ENCODE measurements at regions not wholly inside any gene's neighbourhood (a gene's known extent, or its start where the extent isn't known, plus 50 kb on each side); places are given as distances from the start of the nearest gene placed in this dataset.

DNA sequence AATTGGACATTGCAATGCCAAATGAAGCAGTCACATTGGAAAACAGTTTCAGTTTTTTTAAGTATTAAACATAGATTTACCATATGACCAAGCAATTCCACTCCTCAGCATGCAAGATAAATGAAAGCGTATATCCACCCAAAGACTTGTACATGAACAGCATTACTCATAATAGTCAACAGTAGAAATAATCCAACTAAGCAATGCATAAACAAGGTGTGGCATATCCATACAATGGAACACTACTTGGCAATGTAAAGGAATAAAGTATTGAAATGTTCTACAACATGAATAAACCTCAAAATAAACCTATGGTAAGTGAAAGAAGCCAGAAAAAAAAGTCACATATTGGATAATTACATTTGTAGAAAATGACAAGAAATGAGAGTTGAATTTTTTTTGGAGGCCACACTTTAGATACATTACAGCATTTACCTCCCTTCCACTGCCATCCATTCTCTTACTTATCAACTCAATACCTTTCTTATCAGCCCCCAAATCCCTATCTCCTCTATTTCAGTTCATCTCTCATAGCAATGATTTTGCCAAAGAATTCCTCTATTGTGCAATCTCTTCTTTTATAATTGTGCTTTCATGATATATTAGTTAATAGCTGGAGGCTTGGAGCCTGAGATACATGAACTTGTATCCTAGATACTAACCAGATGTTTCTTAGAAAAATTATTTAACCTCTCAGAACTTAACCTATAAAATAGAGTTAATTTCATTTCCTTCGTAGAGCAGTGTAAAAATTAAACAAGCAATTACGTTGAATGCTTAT is 414.2 kb upstream of the C1orf87 start:
- no peak overlapping the region for H3K4me3 ChIP-seq (ENCODE audit: low read length in 2 of 2)
- no peaks in the 10 kb centered on the region for H3K4me1 ChIP-seq (ENCODE audit: control insufficient read depth in 2 of 2, insufficient read depth in 2 of 2, low read length in 2 of 2)
- no peak overlapping the region for H3K27ac ChIP-seq (ENCODE audit: low read depth in 1 of 2, low read length in 1 of 2)
- no peaks in the 10 kb centered on the region for H3K27me3 ChIP-seq (ENCODE audit: control insufficient read depth in 2 of 2, insufficient read depth in 1 of 2, low read length in 1 of 2)
- DNase-seq (ENCODE audit: low read depth in 6 of 9, low spot score in 9 of 9) = no peak
- H3K9me3 ChIP-seq (ENCODE audit: control insufficient read depth in 2 of 2, insufficient read depth in 1 of 2, low read length in 1 of 2) = no peaks in the 10 kb centered on the region
- 96% methylated on average over 3 of the region's 3 CpGs for WGBS
- no peaks in the 10 kb centered on the region for H3K36me3 ChIP-seq (ENCODE audit: control insufficient read depth in 2 of 2, insufficient read depth in 2 of 2, low read length in 1 of 2)

DNA sequence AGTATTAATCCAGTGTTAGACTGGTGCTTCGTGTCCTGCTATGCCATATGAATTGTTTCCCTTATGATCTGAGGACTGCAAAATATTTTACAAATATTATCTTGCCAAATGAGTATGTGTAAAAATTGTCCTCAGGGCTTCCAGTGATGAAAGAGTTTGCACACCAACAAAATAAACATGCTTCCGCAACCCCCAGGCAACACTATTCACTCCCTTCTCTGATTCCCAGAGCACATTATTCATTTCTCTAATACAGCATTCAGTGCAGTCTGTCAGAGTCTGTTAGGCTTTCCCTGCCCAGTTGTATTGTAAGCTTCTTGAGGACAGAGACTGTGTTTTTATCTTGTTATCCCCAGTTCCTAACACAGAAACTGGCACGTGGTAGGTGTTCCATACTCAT is 409.9 kb upstream of the C1orf87 start:
- Histone ChIP-seq H3K9me3 (ENCODE audit: control insufficient read depth in 2 of 2, insufficient read depth in 1 of 2, low read length in 1 of 2) (peaks cover 0 to 3% of the 10 kb centered on the region in 2 donors), H3K27me3 (ENCODE audit: control insufficient read depth in 2 of 2, insufficient read depth in 1 of 2, low read length in 1 of 2) (no peaks in the 10 kb centered on the region), H3K4me3 (ENCODE audit: low read length in 2 of 2) (no peak overlapping the region), H3K4me1 (ENCODE audit: control insufficient read depth in 2 of 2, insufficient read depth in 2 of 2, low read length in 2 of 2) (no peaks in the 10 kb centered on the region), H3K36me3 (ENCODE audit: control insufficient read depth in 2 of 2, insufficient read depth in 2 of 2, low read length in 1 of 2) (no peaks in the 10 kb centered on the region), H3K27ac (ENCODE audit: low read depth in 1 of 2, low read length in 1 of 2) (no peak overlapping the region)
- WGBS = 88% methylated on average over 3 of the region's 3 CpGs
- no peak for DNase-seq (ENCODE audit: low read depth in 6 of 9, low spot score in 9 of 9)

DNA sequence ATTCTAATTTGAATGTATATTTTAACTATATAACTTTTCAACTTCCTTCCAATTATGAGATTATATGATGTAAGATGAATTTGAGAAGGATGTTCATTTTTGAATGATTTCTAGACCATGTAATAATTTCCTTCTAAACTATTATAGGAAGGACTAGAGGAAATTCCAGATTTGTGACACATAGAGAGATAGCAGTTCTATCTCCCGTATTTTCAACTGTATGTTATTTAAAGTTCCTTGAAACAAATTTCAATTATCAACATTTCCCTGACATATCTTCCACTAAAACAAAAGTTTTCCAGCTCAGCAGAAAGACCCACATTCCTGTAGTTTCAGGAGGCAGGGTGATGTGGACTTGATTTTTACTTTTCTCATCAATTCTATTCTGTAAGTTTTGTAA is 396.7 kb upstream of the C1orf87 start:
- H3K27me3 ChIP-seq (ENCODE audit: control insufficient read depth in 2 of 2, insufficient read depth in 1 of 2, low read length in 1 of 2) = no peaks in the 10 kb centered on the region
- no peak overlapping the region for H3K27ac ChIP-seq (ENCODE audit: low read depth in 1 of 2, low read length in 1 of 2)
- DNase-seq (ENCODE audit: low read depth in 6 of 9, low spot score in 9 of 9) = no peak
- no peaks in the 10 kb centered on the region for H3K9me3 ChIP-seq (ENCODE audit: control insufficient read depth in 2 of 2, insufficient read depth in 1 of 2, low read length in 1 of 2)
- H3K4me3 ChIP-seq (ENCODE audit: low read length in 2 of 2) = no peak overlapping the region
- no peaks in the 10 kb centered on the region for H3K36me3 ChIP-seq (ENCODE audit: control insufficient read depth in 2 of 2, insufficient read depth in 2 of 2, low read length in 1 of 2)
- WGBS = 95% methylated on average over 1 of the region's 1 CpG
- no peaks in the 10 kb centered on the region for H3K4me1 ChIP-seq (ENCODE audit: control insufficient read depth in 2 of 2, insufficient read depth in 2 of 2, low read length in 2 of 2)

DNA sequence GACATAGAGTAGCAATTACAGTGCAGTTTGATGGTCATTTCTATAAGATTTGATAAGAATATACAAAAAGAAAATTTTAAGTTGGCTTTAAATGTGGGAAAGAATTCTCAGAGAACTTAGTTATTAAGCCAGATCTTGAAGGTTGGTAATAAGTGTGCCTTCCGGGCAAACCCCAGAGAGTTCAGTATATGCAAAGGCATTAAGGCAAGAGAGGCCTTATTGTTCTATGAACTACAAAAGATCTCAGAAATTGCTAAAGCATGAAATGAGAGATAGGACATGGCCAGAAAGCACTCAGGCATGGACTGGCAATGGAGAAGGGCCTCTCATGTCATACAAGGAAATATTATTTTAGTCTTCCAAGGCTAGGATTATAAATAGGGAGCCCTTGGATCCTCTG is 390.2 kb upstream of the C1orf87 start:
- H3K27ac ChIP-seq (ENCODE audit: low read depth in 1 of 2, low read length in 1 of 2) = no peak overlapping the region
- H3K9me3 ChIP-seq (ENCODE audit: control insufficient read depth in 2 of 2, insufficient read depth in 1 of 2, low read length in 1 of 2) = no peaks in the 10 kb centered on the region
- 97% methylated on average over 1 of the region's 1 CpG for WGBS
- no peak overlapping the region for H3K4me3 ChIP-seq (ENCODE audit: low read length in 2 of 2)
- no peaks in the 10 kb centered on the region for H3K36me3 ChIP-seq (ENCODE audit: control insufficient read depth in 2 of 2, insufficient read depth in 2 of 2, low read length in 1 of 2)
- H3K27me3 ChIP-seq (ENCODE audit: control insufficient read depth in 2 of 2, insufficient read depth in 1 of 2, low read length in 1 of 2) = no peaks in the 10 kb centered on the region
- no peak for DNase-seq (ENCODE audit: low read depth in 6 of 9, low spot score in 9 of 9)
- H3K4me1 ChIP-seq (ENCODE audit: control insufficient read depth in 2 of 2, insufficient read depth in 2 of 2, low read length in 2 of 2) = no peaks in the 10 kb centered on the region

DNA sequence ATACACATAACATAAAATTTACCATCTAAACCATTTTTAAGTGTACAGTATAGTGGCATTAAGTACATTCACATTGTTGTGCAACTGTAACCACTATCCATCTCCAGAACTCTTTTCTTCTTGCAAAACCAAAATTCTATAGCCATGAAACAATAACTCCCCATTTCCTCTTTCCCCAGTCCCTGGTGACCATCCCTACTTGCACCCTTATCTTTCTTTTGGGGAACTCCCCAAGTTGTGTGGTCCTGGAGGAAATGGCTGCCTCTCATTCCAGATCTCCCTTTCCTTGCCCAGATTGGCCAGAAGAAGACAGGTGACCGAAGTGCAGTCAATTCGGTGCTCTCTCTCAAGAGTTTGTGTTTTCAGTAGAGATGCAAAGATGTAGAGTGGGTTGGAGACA is 389.6 kb upstream of the C1orf87 start:
- Histone ChIP-seq H3K4me3 (ENCODE audit: low read length in 2 of 2) (no peak overlapping the region), H3K27ac (ENCODE audit: low read depth in 1 of 2, low read length in 1 of 2) (no peak overlapping the region), H3K4me1 (ENCODE audit: control insufficient read depth in 2 of 2, insufficient read depth in 2 of 2, low read length in 2 of 2) (no peaks in the 10 kb centered on the region), H3K9me3 (ENCODE audit: control insufficient read depth in 2 of 2, insufficient read depth in 1 of 2, low read length in 1 of 2) (no peaks in the 10 kb centered on the region), H3K36me3 (ENCODE audit: control insufficient read depth in 2 of 2, insufficient read depth in 2 of 2, low read length in 1 of 2) (no peaks in the 10 kb centered on the region), H3K27me3 (ENCODE audit: control insufficient read depth in 2 of 2, insufficient read depth in 1 of 2, low read length in 1 of 2) (no peaks in the 10 kb centered on the region)
- 94% methylated on average over 2 of the region's 2 CpGs for WGBS
- DNase-seq (ENCODE audit: low read depth in 6 of 9, low spot score in 9 of 9) = no peak

DNA sequence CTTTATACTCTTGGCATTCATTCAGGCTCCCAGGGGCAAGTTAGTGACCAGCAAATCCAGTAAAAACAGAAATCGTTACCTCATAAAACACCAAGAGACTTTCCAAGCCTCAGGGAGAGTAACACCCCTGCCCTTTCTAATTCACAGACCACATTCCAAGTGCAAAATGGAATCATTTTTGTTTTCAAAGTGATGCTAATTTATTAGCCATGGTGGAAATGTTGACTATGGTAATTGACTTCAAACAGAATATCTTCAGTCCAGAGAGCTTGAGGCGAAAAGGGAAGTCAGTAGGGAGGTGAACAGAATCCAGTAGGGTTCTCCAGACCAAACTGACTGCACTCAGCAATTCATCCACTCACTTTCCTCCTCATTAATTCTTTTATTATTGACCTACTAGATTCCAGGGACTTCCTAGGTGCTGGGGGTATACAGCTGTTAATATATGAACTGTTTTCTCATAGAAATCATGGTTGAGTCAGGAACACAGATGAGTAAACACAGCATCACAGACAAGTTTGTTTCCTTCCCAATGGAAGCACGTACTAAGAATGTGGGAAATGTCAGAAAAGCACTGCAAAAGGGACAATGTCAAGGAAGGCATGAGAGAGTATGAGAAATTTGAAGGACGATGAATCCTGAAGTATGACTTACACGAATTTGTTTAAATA is 388.5 kb upstream of the C1orf87 start:
- H3K4me3 ChIP-seq (ENCODE audit: low read length in 2 of 2) = no peak overlapping the region
- no peak for DNase-seq (ENCODE audit: low read depth in 6 of 9, low spot score in 9 of 9)
- 92% methylated on average over 5 of the region's 5 CpGs for WGBS
- H3K9me3 ChIP-seq (ENCODE audit: control insufficient read depth in 2 of 2, insufficient read depth in 1 of 2, low read length in 1 of 2) = no peaks in the 10 kb centered on the region
- no peaks in the 10 kb centered on the region for H3K27me3 ChIP-seq (ENCODE audit: control insufficient read depth in 2 of 2, insufficient read depth in 1 of 2, low read length in 1 of 2)
- H3K27ac ChIP-seq (ENCODE audit: low read depth in 1 of 2, low read length in 1 of 2) = no peak overlapping the region
- no peaks in the 10 kb centered on the region for H3K36me3 ChIP-seq (ENCODE audit: control insufficient read depth in 2 of 2, insufficient read depth in 2 of 2, low read length in 1 of 2)
- H3K4me1 ChIP-seq (ENCODE audit: control insufficient read depth in 2 of 2, insufficient read depth in 2 of 2, low read length in 2 of 2) = no peaks in the 10 kb centered on the region

DNA sequence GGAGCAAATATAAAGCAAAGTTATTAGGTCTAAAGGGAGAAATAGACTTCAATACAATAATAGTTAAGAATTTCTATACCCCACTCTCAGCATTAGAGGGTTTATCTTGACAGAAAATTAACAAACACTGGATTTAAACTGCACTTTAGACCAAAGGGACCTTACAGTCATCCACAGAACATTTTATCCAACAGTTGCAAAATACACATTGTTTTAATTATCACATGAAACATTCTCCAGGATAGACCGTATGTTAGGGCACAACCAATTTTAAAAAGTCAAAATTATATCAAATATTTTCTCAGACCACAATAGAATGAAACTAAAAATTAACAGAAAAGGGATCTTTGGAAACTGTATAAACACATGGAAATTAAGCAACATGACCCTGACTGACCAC is 384.5 kb upstream of the C1orf87 start:
- Histone ChIP-seq H3K9me3 (ENCODE audit: control insufficient read depth in 2 of 2, insufficient read depth in 1 of 2, low read length in 1 of 2) (peaks cover 0 to 11% of the 10 kb centered on the region in 2 donors), H3K4me1 (ENCODE audit: control insufficient read depth in 2 of 2, insufficient read depth in 2 of 2, low read length in 2 of 2) (no peaks in the 10 kb centered on the region), H3K27ac (ENCODE audit: low read depth in 1 of 2, low read length in 1 of 2) (no peak overlapping the region), H3K36me3 (ENCODE audit: control insufficient read depth in 2 of 2, insufficient read depth in 2 of 2, low read length in 1 of 2) (no peaks in the 10 kb centered on the region), H3K4me3 (ENCODE audit: low read length in 2 of 2) (no peak overlapping the region), H3K27me3 (ENCODE audit: control insufficient read depth in 2 of 2, insufficient read depth in 1 of 2, low read length in 1 of 2) (no peaks in the 10 kb centered on the region)
- WGBS = 93% methylated on average over 1 of the region's 1 CpG
- DNase-seq (ENCODE audit: low read depth in 6 of 9, low spot score in 9 of 9) = no peak

DNA sequence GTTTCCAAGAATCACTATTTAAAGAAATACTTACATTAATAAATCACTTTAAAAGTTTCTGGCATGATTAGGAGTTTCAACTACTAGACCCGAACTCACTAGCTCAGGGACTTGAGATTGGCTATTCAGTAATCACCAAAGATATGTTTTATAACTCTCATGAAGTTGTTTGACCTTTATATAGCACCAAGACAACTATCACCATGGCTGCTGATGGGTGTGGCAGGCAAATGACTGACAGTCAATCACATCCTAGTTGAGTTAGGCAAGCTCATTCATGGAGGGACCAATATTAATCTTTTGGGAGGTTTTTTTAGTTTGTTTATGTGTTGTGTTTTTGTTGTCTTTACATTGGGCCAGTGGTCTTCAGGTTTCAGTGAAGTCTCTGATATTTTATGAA is 376.3 kb upstream of the C1orf87 start:
- no peak overlapping the region for H3K27ac ChIP-seq (ENCODE audit: low read depth in 1 of 2, low read length in 1 of 2)
- WGBS = 88% methylated on average over 1 of the region's 1 CpG
- H3K9me3 ChIP-seq (ENCODE audit: control insufficient read depth in 2 of 2, insufficient read depth in 1 of 2, low read length in 1 of 2) = peaks cover 0 to 5% of the 10 kb centered on the region in 2 donors
- H3K36me3 ChIP-seq (ENCODE audit: control insufficient read depth in 2 of 2, insufficient read depth in 2 of 2, low read length in 1 of 2) = no peaks in the 10 kb centered on the region
- no peaks in the 10 kb centered on the region for H3K4me1 ChIP-seq (ENCODE audit: control insufficient read depth in 2 of 2, insufficient read depth in 2 of 2, low read length in 2 of 2)
- no peak for DNase-seq (ENCODE audit: low read depth in 6 of 9, low spot score in 9 of 9)
- no peaks in the 10 kb centered on the region for H3K27me3 ChIP-seq (ENCODE audit: control insufficient read depth in 2 of 2, insufficient read depth in 1 of 2, low read length in 1 of 2)
- H3K4me3 ChIP-seq (ENCODE audit: low read length in 2 of 2) = no peak overlapping the region

DNA sequence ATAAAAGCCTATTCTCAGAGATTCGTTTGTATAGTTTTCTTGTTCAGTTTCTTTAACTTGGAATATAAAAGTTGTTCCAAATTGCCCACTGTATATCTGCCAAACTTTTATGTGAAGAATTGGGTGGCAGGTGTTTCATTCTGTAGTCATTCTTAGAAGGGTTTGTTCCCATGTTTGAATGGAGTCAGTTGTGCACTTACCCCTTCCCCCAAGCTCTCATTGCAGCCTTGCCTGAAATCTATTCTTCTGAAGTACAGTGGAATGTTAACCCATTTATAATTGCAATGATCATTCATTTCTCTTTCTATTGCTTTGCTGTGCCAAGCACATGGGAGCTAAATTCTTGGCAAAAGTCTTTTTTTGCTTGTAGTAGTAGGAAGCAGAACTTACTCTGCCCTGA is 375.3 kb upstream of the C1orf87 start:
- H3K4me3 ChIP-seq (ENCODE audit: low read length in 2 of 2) = no peak overlapping the region
- 92% methylated on average over 1 of the region's 1 CpG for WGBS
- DNase-seq (ENCODE audit: low read depth in 6 of 9, low spot score in 9 of 9) = no peak

More for the DNA sequence above, 375.3 kb upstream of the C1orf87 start:
- H3K27me3 ChIP-seq (ENCODE audit: control insufficient read depth in 2 of 2, insufficient read depth in 1 of 2, low read length in 1 of 2) = no peaks in the 10 kb centered on the region
- no peaks in the 10 kb centered on the region for H3K9me3 ChIP-seq (ENCODE audit: control insufficient read depth in 2 of 2, insufficient read depth in 1 of 2, low read length in 1 of 2)
- no peak overlapping the region for H3K27ac ChIP-seq (ENCODE audit: low read depth in 1 of 2, low read length in 1 of 2)
- H3K4me1 ChIP-seq (ENCODE audit: control insufficient read depth in 2 of 2, insufficient read depth in 2 of 2, low read length in 2 of 2) = no peaks in the 10 kb centered on the region
- no peaks in the 10 kb centered on the region for H3K36me3 ChIP-seq (ENCODE audit: control insufficient read depth in 2 of 2, insufficient read depth in 2 of 2, low read length in 1 of 2)

All from thymus (tissue), 11 donors.